ENCODE measurements at regions not wholly inside any gene's neighbourhood (a gene's known extent, or its start where the extent isn't known, plus 50 kb on each side); places are given as distances from the start of the nearest gene placed in this dataset.
A peak's percentile ranks its signal among the peaks of the same experiment; 100 is the strongest.

DNA sequence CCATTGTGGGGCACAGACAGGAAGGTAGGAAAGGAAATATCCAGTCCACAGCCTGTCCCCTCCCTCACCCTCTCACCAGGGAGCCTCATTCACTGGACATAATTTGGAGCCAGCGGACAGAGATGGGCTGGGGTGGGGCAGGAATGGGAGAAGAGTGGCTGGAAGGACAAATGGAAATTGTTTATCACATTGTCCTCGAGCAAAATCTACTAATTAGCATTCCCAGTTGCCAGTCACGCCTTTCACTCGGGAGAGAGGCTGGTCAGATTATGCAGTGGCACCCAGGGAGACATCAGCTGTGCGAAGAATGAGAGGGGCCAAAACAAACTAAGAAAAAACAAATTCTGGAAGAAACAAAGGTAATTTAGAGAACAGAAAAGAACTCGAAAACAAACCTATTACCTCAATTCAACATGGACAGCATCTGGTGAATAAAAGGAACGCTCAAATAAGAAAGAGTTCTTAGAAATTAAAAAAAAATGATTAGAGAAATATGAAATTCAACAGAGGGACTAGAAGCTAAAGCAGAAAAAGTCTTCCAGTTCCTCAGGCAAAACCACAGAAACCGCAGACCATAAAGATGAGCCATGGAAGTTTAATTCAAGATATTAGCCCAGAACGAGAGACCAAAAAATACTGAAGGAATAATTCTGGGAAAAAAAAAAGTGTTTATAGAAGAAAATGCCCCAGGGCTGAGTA, 108.5 kb upstream of the RALGAPA2 start:
- Mint-ChIP-seq H3K9me3 (peaks cover 0 to 2% (median 0%) of the 10 kb centered on the region in 7 donors), H3K27me3 (peaks cover 13 to 40% (median 22%) of the 10 kb centered on the region in 3 donors), H3K27ac (no peak overlapping the region), H3K36me3 (no peaks in the 10 kb centered on the region), H3K4me1 (peaks cover 0 to 6% (median 0%) of the 10 kb centered on the region in 3 donors), H3K4me3 (peak overlapping the region in 1 of 8 donors; percentile 65)
- DNase-seq, result no peak
- no peak for ATAC-seq (ENCODE audit: low read depth in 2 of 2)

DNA sequence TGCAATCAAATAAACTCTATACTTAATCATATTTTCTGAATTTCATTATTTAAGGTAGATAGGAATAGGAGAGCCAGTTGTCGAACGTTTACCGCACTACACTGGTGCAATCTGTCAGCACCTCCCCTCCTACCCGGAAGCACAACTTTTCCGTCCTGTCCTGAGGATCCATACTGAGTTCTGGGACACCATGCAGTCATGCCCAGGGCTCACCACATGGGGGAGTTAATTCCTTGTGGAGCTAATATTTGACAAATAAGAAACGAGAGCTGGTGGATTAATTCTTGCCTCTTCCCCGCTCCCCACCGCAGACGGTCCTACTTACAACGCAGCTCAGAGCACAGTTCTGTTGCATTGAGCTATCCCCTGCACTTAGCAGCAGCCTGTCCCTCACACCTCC, 107.7 kb upstream of the RALGAPA2 start:
- Mint-ChIP-seq H3K27me3 (peaks cover 13 to 41% (median 22%) of the 10 kb centered on the region in 3 donors), H3K9me3 (peaks cover 0 to 2% (median 0%) of the 10 kb centered on the region in 7 donors), H3K27ac (no peak overlapping the region), H3K36me3 (no peaks in the 10 kb centered on the region), H3K4me3 (no peak overlapping the region), H3K4me1 (peaks cover 0 to 6% (median 0%) of the 10 kb centered on the region in 3 donors)
- DNase-seq (no peak), ATAC-seq (ENCODE audit: low read depth in 2 of 2) (no peak)

DNA sequence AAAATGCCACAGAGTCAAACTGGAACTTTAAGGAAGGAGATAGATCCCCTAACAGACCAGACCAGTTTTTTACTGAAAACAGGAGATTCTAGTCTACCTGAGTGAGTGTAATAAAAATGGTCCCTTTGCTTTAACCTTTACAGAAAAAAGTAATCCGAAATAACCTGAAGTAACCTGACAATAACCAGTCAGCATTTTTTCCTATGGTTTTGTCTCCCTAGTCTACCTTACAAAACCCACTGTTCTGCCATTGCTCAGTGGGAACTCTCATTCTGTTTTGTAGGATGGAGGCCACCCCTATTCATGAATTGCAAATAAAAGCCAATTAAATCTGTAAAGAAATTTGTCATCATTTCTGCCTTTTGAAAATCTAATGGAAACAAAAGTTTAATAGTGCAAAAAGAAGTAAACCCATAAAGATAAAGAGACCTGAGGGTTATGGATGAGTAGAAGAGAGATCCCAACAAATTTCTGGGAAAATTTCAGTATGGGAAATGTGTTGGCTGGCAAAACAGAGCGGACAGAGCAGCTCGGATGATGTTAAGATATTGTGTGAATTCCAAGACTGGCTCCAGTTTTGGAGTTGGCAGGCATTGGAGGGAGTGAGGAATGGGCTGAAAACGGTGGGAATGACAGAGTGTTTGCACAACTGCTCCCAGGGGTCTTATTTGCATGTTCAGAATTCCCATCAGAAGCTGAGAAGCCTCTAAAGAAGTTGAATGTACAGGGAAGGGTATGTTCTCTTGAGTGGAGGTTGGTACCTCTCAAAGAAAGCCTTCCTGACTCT, 104.7 kb upstream of the RALGAPA2 start:
- H3K4me1 Mint-ChIP-seq, result no peaks in the 10 kb centered on the region
- no peaks in the 10 kb centered on the region for H3K9me3 Mint-ChIP-seq
- peaks cover 10 to 36% (median 13%) of the 10 kb centered on the region in 3 donors for H3K27me3 Mint-ChIP-seq
- DNase-seq (no peak), ATAC-seq (ENCODE audit: low read depth in 2 of 2) (no peak)
- H3K36me3 Mint-ChIP-seq, result no peaks in the 10 kb centered on the region
- H3K27ac Mint-ChIP-seq, result no peak overlapping the region
- H3K4me3 Mint-ChIP-seq, result no peak overlapping the region

DNA sequence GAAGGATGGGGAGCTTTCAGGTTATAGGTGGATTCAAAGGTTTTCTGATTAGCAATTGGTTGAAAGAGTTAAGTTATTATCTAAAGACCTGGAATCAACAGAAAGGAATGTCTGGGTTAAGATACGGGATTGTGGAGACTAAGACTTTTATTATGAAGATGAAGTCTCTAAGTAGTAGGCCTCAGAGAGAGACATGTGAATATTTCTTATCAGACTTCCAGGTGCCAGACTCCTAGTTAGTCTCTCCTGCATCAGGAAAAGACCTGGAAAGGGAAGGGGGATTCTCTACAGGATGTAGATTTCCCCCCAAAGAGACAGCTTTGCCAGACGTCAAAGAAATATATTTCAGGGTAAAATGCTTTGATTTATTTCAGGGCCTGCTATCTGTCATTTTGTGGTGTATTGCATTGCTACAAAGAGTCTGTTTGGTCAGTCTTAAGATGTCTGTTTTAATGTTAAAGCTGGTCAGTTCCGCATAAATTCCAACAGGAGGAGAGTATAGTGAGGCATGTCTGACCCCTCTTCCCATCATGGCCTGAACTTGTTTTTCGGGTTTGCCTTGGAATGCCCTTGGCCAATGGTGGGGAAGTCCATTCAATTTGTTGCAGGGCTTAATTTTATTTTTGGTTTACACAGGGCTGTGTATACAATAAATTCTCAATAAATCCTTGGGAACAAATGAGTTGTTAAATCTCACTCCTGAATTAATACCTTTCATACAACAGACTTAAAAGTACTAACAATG, 103.4 kb upstream of the RALGAPA2 start:
- peak overlapping the region in 1 of 6 donors; percentile 30 for H3K27ac Mint-ChIP-seq

DNA sequence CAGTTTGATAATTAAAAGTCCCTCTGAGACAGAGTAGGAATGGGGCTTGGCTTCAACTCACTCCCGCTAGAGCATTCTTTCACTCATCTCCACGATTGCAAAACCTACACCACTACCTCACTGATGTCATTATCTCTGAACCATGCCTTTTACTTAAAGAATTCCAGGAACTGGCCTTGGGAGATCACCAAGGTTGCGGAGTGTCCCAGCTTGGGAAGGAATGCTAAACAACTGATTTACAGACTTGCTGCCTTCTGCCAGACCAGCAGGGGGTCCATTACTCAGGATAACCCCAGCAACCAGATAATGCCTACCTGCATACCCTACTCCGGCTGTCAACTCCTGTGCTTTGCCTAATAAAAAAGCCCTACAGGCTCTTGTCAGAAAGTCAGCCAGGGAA, 102.2 kb upstream of the RALGAPA2 start:
- Mint-ChIP-seq H3K36me3 (no peaks in the 10 kb centered on the region), H3K9me3 (no peaks in the 10 kb centered on the region), H3K4me3 (no peak overlapping the region), H3K27ac (no peak overlapping the region), H3K4me1 (no peaks in the 10 kb centered on the region), H3K27me3 (peaks cover 10 to 24% (median 17%) of the 10 kb centered on the region in 3 donors)
- ATAC-seq (ENCODE audit: low read depth in 2 of 2) (no peak), DNase-seq (no peak)

More for the DNA sequence above, 103.4 kb upstream of the RALGAPA2 start:
- DNase-seq (no peak), ATAC-seq (ENCODE audit: low read depth in 2 of 2) (no peak)
- Mint-ChIP-seq H3K9me3 (no peaks in the 10 kb centered on the region), H3K4me3 (no peak overlapping the region), H3K36me3 (no peaks in the 10 kb centered on the region), H3K27me3 (peaks cover 10 to 30% (median 13%) of the 10 kb centered on the region in 3 donors), H3K4me1 (no peaks in the 10 kb centered on the region)

DNA sequence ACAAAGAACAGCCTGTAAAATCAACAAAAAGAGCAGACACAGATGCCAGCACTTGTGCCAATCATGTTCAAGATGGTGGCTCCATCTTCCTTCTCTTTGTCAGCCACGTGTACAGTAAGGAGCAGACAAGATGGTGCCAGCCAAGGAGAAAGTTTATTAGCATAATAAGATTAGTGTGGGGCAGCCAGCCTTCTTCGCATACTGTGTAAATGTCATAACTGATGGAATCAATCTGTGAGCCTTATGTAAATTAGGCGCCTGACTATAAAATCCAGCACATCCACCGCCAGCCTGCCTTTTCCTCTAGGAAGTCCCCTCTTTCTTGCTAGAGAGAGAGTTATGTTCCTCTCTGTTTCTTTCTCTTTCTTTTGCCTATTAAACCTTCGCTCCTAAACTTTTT, 99.7 kb upstream of the RALGAPA2 start:
- Mint-ChIP-seq H3K27ac (no peak overlapping the region), H3K27me3 (peaks cover 15 to 22% (median 21%) of the 10 kb centered on the region in 3 donors), H3K4me3 (no peak overlapping the region), H3K4me1 (no peaks in the 10 kb centered on the region), H3K36me3 (no peaks in the 10 kb centered on the region), H3K9me3 (no peaks in the 10 kb centered on the region)
- no peak for ATAC-seq (ENCODE audit: low read depth in 2 of 2)
- no peak for DNase-seq

DNA sequence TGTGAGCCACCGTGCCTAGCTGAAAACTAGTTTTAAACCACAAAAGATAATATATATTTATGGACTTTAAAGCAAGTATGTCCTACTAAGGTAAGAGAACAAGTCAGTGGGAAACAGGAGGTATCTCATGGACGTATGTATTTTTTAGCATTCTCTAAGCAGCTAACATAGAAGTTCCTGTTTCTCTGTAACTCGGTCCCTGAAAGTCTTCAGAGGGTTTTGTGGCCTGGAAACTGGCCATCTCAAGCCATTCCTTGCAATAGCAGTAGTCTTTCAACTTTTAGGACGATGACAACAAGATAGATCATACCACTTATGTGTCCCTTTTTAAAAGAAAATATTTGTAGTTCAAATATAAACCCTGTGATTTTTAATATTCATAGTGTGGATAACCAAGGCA, 95.6 kb upstream of the RALGAPA2 start:
- H3K9me3 Mint-ChIP-seq, result no peaks in the 10 kb centered on the region
- peaks cover 10 to 15% (median 12%) of the 10 kb centered on the region in 3 donors for H3K27me3 Mint-ChIP-seq
- ATAC-seq (ENCODE audit: low read depth in 2 of 2) (no peak), DNase-seq (no peak)
- no peak overlapping the region for H3K4me3 Mint-ChIP-seq
- H3K36me3 Mint-ChIP-seq, result no peaks in the 10 kb centered on the region
- no peak overlapping the region for H3K27ac Mint-ChIP-seq
- no peaks in the 10 kb centered on the region for H3K4me1 Mint-ChIP-seq

DNA sequence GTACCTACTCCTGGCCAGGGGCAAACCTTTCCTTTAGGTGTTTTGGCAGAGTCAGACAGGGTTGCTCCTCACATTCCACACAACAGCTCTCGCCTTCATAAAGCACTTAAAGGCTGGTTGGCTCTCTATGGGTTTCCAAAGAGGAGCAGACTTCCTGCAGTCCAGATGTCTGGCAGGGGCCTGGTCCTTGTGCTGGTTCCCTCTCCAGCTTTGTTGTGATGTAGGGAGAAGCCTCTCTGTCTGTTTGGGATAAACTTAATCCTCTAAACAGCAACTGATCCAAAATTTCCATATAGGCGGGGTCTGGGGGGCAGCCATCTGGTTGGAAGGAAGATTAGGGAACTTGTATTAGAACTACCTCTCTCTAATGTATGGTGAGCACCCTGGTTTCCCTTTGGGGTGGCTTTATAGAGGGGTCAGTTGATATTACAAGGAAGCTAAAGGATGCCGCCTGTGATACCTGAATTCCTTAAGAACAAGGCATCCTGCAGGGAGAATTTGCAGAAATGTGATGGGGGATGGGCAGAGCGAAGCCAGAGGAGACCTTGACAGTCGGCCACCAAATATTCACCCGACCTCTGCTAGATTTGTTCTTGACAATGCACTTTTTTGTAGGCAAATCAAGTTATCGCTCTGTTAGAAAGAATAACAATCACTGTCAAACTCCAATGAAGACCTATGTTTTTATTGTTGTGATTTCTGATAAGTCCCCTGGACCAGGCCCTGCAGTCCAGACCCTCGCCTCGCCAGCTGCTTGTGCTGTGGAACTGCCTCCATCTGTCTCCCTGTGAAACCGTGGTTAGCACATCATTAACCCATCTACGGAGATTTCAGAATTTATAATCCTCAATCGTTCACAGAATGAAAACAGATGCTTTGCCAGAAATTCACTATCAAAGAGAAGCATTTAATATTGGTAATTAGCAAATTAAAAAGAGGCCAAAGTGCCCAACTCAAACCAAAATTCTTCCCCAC, 94.0 kb upstream of the RALGAPA2 start:
- Mint-ChIP-seq H3K4me1 (no peaks in the 10 kb centered on the region), H3K4me3 (no peak overlapping the region), H3K27me3 (peaks cover 6 to 15% (median 10%) of the 10 kb centered on the region in 3 donors), H3K9me3 (no peaks in the 10 kb centered on the region), H3K36me3 (no peaks in the 10 kb centered on the region), H3K27ac (no peak overlapping the region)
- DNase-seq, result no peak
- no peak for ATAC-seq (ENCODE audit: low read depth in 2 of 2)

DNA sequence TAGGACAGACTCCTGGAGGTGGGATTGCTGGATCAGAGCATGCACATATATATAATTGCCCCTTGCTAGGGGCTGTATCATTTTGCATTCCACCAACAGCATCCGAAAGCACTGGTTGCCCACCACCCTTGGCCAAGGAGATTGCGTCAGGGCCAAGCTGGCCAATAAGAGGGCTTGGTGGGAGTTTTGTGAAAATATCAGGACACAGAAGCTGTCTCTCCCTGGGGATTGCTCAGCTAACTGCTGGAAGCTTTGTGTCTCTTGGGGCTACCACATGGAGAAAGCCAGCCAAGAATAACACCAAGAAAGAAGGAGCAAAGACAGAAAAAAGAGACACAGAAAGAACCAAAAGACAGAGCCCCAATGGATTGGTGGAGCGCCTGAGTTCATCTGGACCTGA, 90.6 kb upstream of the RALGAPA2 start:
- Mint-ChIP-seq H3K4me1 (no peaks in the 10 kb centered on the region), H3K36me3 (no peaks in the 10 kb centered on the region), H3K27me3 (peaks cover 0 to 3% (median 0%) of the 10 kb centered on the region in 3 donors), H3K9me3 (no peaks in the 10 kb centered on the region), H3K4me3 (no peak overlapping the region), H3K27ac (no peak overlapping the region)
- ATAC-seq (ENCODE audit: low read depth in 2 of 2) (no peak), DNase-seq (no peak)

DNA sequence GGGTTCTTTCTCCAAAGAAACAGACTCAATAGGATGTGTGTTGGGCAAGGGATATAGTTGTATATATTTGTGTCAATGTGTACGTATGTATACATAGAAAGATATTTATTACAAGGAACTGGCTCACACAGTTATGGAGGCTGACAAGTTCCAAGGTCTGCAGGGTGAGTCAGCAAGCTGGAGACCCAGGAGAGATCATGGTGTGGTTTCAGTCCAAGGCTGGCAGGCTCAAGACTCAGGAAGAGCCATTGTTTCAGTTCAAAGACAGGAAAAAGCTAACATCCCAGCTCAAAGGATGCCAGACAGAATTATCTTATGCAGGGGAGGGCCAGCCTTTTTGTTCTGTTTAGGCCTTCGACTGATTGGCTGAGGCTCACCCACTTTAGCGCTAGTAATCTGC, 89.9 kb upstream of the RALGAPA2 start:
- Mint-ChIP-seq H3K27ac (peak overlapping the region in 1 of 6 donors; percentile 49), H3K4me1 (no peaks in the 10 kb centered on the region), H3K27me3 (peaks cover 0 to 3% (median 0%) of the 10 kb centered on the region in 3 donors), H3K4me3 (no peak overlapping the region), H3K36me3 (no peaks in the 10 kb centered on the region), H3K9me3 (no peaks in the 10 kb centered on the region)
- DNase-seq (no peak), ATAC-seq (ENCODE audit: low read depth in 2 of 2) (no peak)

DNA sequence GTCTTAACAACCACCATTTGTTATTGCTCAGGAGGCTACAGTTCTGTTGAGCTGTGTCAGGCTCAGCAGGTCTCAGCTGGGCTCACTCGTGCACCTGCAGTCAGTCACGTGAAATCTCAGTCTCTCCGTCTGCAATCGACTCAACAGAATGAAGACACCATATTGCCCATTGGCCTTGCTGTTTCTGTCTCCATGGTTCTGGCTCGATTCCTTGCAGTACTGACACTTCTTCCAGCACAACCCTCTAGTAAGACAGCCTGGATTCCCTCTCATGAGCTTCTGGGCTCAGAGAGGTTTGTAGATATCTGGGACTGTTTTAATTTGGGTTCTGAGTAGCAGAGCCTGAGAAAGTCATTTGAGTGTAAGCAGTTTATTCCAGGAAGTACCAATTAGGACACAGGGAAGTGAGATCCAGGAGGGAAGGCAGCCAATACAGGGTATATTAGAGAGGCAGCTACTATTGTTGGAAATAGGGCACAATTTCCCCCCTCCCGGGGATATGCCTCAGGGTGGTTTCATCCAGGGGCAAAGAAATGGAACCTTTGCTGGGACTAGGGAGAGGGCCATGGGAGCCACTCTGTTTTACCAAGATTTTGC, 87.4 kb upstream of the RALGAPA2 start:
- DNase-seq (no peak), ATAC-seq (ENCODE audit: low read depth in 2 of 2) (no peak)
- peak overlapping the region in 1 of 6 donors; percentile 51 for H3K27ac Mint-ChIP-seq
- H3K9me3 Mint-ChIP-seq, result no peaks in the 10 kb centered on the region
- no peaks in the 10 kb centered on the region for H3K4me1 Mint-ChIP-seq
- no peaks in the 10 kb centered on the region for H3K36me3 Mint-ChIP-seq
- peak overlapping the region in 1 of 8 donors; percentile 21 for H3K4me3 Mint-ChIP-seq
- H3K27me3 Mint-ChIP-seq, result no peaks in the 10 kb centered on the region

DNA sequence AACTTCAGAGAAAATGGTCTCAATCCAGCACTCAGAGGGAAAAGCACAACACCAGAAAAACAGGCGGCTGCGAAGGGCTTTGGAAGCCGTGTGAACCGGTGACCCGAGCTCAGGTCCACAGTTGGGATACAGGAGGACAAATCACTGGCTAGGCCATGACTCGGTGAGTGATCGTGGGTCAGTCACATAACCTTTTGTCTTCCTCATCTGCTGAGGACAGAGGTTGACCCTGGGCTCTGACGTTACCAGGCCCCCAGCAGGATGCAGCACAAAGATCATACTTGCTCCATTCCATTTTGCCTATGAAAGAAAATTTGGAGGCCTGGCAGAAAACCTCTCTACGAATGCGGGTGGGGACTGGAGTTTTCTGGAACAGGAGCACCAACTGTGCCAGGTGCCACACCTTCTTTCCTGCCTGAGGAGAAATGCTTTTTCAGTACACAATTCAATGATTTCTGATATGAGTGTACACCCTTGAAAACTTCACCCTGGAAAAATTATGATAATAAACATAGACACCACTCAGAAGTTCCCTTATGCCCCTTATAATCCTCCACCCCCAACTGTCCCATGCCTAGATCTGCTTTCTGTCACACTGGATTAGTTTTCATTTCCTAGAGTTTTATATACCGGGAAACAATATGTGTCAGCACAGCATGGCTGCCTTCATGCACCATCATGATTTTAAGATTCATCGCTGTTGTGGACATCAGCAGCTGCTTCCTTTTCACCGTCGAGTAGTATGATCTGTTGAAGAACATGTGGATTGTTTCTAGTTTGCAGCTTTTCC, 85.3 kb upstream of the RALGAPA2 start:
- no peak for DNase-seq
- no peaks in the 10 kb centered on the region for H3K27me3 Mint-ChIP-seq
- no peaks in the 10 kb centered on the region for H3K9me3 Mint-ChIP-seq
- no peak overlapping the region for H3K4me3 Mint-ChIP-seq
- no peaks in the 10 kb centered on the region for H3K4me1 Mint-ChIP-seq
- ATAC-seq (ENCODE audit: low read depth in 2 of 2), result no peak
- no peaks in the 10 kb centered on the region for H3K36me3 Mint-ChIP-seq
- no peak overlapping the region for H3K27ac Mint-ChIP-seq
